Colonic mucosa (tissue), 4 donors: ENCODE measurements at regions not wholly inside any gene's neighbourhood (a gene's known extent, or its start where the extent isn't known, plus 50 kb on each side); places are given as distances from the start of the nearest gene placed in this dataset.

Experiments used
- DNase-seq: peaks from one replicate; pipeline ENCODE4 v3.0.0-alpha.2; 2020
- H3K27ac ChIP-seq: fragments of 200-600 bp; one replicate; pipeline ENCODE4 v1.8.0; 2021
- H3K27me3 ChIP-seq: fragments of 200-600 bp; one replicate; pipeline ENCODE4 v1.8.0; 2021
- H3K36me3 ChIP-seq: fragments of 200-600 bp; one replicate; pipeline ENCODE4 v1.8.0; 2021
- H3K4me1 ChIP-seq: fragments of 200-600 bp; one replicate; pipeline ENCODE4 v1.8.0; 2021; ENCODE audit warnings: mild to moderate bottlenecking
- H3K4me3 ChIP-seq: fragments of 200-600 bp; one replicate; pipeline ENCODE4 v1.8.0; 2021
- H3K9ac ChIP-seq, 2 donors: one replicate each; pipeline ENCODE4 v1.7.0; 2013; ENCODE audit warnings: control low read depth in 2 of 2, low read depth in 2 of 2, low read length in 2 of 2
- H3K9me3 ChIP-seq: fragments of 200-600 bp; one replicate; pipeline ENCODE4 v1.8.0; 2021
- CTCF ChIP-seq: fragments of 200-600 bp; IDR thresholded peaks from one replicate; pipeline ENCODE4 v1.8.0; 2022; ENCODE audit warnings: antibody characterized with exemption, mild to moderate bottlenecking
- intact Hi-C: fragments of 100-400 bp; cut with DNase I; formaldehyde crosslinking; loops from one replicate; pipeline ENCODE4 v1.14.1; 2022
- donor health status: healthy.
- donor health status: DM: no; HTN: no; CAD: no.
- donor health status: DM: no; HTN: no; CAD: no.

GRCh38 chrX:39595977-39596376, 501.8 kb downstream of the BCOR start:
- H3K9ac ChIP-seq = no peak overlapping the region
- H3K4me3 ChIP-seq = no peak overlapping the region
- no peaks in the 10 kb centered on the region for H3K36me3 ChIP-seq
- no peaks in the 10 kb centered on the region for H3K4me1 ChIP-seq
- no peak for DNase-seq
- H3K27me3 ChIP-seq = no peaks in the 10 kb centered on the region
- H3K27ac ChIP-seq = no peak overlapping the region
- intact Hi-C loops = no loop called here
- no peaks in the 10 kb centered on the region for H3K9me3 ChIP-seq
- TF ChIP-seq CTCF = no peak

GRCh38 chrX:39596437-39596836, 501.3 kb downstream of the BCOR start:
- DNase-seq = no peak
- Histone ChIP-seq H3K4me3 (no peak overlapping the region), H3K4me1 (no peaks in the 10 kb centered on the region), H3K9ac (no peak overlapping the region), H3K27me3 (no peaks in the 10 kb centered on the region), H3K9me3 (no peaks in the 10 kb centered on the region), H3K27ac (no peak overlapping the region), H3K36me3 (no peaks in the 10 kb centered on the region)
- intact Hi-C loops = no loop called here
- TF ChIP-seq CTCF = no peak

GRCh38 chrX:39599339-39599738, 498.4 kb downstream of the BCOR start:
- Histone ChIP-seq H3K27me3 (no peaks in the 10 kb centered on the region), H3K9ac (no peak overlapping the region), H3K4me1 (no peaks in the 10 kb centered on the region), H3K27ac (no peak overlapping the region), H3K4me3 (no peak overlapping the region), H3K36me3 (no peaks in the 10 kb centered on the region), H3K9me3 (no peaks in the 10 kb centered on the region)
- no peak for TF ChIP-seq CTCF
- no peak for DNase-seq
- intact Hi-C loops = no loop called here

GRCh38 chrX:39600222-39600621, 497.5 kb downstream of the BCOR start:
- Histone ChIP-seq H3K4me3 (no peak overlapping the region), H3K27me3 (no peaks in the 10 kb centered on the region), H3K27ac (no peak overlapping the region), H3K4me1 (no peaks in the 10 kb centered on the region), H3K9ac (no peak overlapping the region), H3K9me3 (no peaks in the 10 kb centered on the region), H3K36me3 (no peaks in the 10 kb centered on the region)
- DNase-seq = no peak
- intact Hi-C loops = no loop called here
- no peak for TF ChIP-seq CTCF

GRCh38 chrX:39601231-39602177, 496.3 kb downstream of the BCOR start:
- Histone ChIP-seq H3K36me3 (no peaks in the 10 kb centered on the region), H3K9me3 (no peaks in the 10 kb centered on the region), H3K4me3 (no peak overlapping the region), H3K4me1 (no peaks in the 10 kb centered on the region), H3K27ac (no peak overlapping the region), H3K27me3 (no peaks in the 10 kb centered on the region), H3K9ac (no peak overlapping the region)
- TF ChIP-seq CTCF = no peak
- DNase-seq = no peak
- intact Hi-C loops = no loop called here
